GM21360 (cell line): ENCODE measurements at regions not wholly inside any gene's neighbourhood (a gene's known extent, or its start where the extent isn't known, plus 50 kb on each side); places are given as distances from the start of the nearest gene placed in this dataset.

Experiments
- ATAC-seq: cut with Tn5 transposase; IDR thresholded peaks from one replicate; pipeline ENCODE4 v1.9.1; 2021; ENCODE audit warnings: mild to moderate bottlenecking, moderate library complexity; ENCODE audit not compliant: unreplicated experiment

GRCh38 chr10:128418819-128419218 lies 292.6 kb upstream of the MKI67 start:
- ATAC-seq, result no peak

GRCh38 chr10:128419466-128420019 lies 293.3 kb upstream of the MKI67 start:
- no peak for ATAC-seq

- ATAC-seq, result no peak
Observed at GRCh38 chr10:128420623-128421022, 294.4 kb upstream of the MKI67 start.

GRCh38 chr10:128421371-128422160 lies 295.3 kb upstream of the MKI67 start:
- no peak for ATAC-seq

GRCh38 chr10:128422190-128422589 lies 296.0 kb upstream of the MKI67 start:
- no peak for ATAC-seq

GRCh38 chr10:128422999-128423398 lies 296.8 kb upstream of the MKI67 start:
- ATAC-seq, result no peak

GRCh38 chr10:128429321-128429720 lies 303.1 kb upstream of the MKI67 start:
- no peak for ATAC-seq

GRCh38 chr10:128429835-128430513 lies 303.8 kb upstream of the MKI67 start:
- no peak for ATAC-seq

GRCh38 chr10:128431083-128431482 lies 304.9 kb upstream of the MKI67 start:
- ATAC-seq, result no peak

GRCh38 chr10:128431506-128431905 lies 305.3 kb upstream of the MKI67 start:
- no peak for ATAC-seq

GRCh38 chr10:128432011-128432410 lies 305.8 kb upstream of the MKI67 start:
- ATAC-seq, result no peak

- ATAC-seq, result no peak
Observed at GRCh38 chr10:128432423-128432822, 306.2 kb upstream of the MKI67 start.

- ATAC-seq, result no peak
Observed at GRCh38 chr10:128435811-128436210, 309.6 kb upstream of the MKI67 start.

- no peak for ATAC-seq
Observed at GRCh38 chr10:128437786-128438345, 311.6 kb upstream of the MKI67 start.

- no peak for ATAC-seq
Observed at GRCh38 chr10:128438417-128439063, 312.3 kb upstream of the MKI67 start.

- no peak for ATAC-seq
Observed at GRCh38 chr10:128440513-128441160, 314.4 kb upstream of the MKI67 start.

GRCh38 chr10:128443925-128444518 lies 317.8 kb upstream of the MKI67 start:
- ATAC-seq, result no peak

GRCh38 chr10:128448796-128449195 lies 322.6 kb upstream of the MKI67 start:
- no peak for ATAC-seq

- no peak for ATAC-seq
Observed at GRCh38 chr10:128451879-128452278, 325.7 kb upstream of the MKI67 start.

GRCh38 chr10:128456271-128456670 lies 330.0 kb upstream of the MKI67 start:
- ATAC-seq, result no peak
